ENCODE measurements at regions not wholly inside any gene's neighbourhood (a gene's known extent, or its start where the extent isn't known, plus 50 kb on each side); places are given as distances from the start of the nearest gene placed in this dataset.

DNA sequence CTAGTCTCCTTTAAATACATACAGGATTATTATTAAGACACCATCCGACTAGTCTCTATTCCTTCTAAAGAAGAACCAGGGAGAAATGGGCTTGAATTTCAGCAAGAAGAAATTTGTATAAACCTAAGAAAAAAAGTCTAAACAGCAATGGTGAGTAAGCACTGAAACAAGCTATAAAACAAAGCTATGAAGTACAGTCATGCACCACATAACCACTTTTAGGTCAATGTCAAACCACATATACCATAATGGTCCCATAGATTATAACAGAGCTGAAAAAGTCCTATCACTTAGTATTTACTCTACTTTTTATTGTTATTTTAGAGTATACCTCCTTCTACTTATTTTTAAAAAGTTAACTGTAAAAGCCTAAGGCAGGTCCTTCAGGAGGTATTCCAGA, 102.0 kb upstream of the NFIB start:
- no peak overlapping the region for H3K4me3 ChIP-seq (ENCODE audit: low read depth in 2 of 2, low read length in 2 of 2)
- ChIA-PET CTCF (no interaction called here), POLR2A (no interaction called here)
- intact Hi-C loops (cut with micrococcal nuclease; ENCODE audit: unreplicated experiment) (no loop called here), in situ Hi-C loops (cut with HindIII; ENCODE audit: low pct_unique_long_range_greater_than_20kb, low sequenced_read_pairs) (no loop called here)
- no TSS peak for BruUV-seq (replicated peaks)
- H3K27me3 ChIP-seq (ENCODE audit: control insufficient read depth, insufficient read depth, low read length) = no peaks in the 10 kb centered on the region
- H3K9me3 ChIP-seq (ENCODE audit: control insufficient read depth, insufficient read depth, low read depth, low read length) = no peaks in the 10 kb centered on the region
- DNase-seq (ENCODE audit: low read depth, low spot score) = no peak
- no peak overlapping the region for H3K27ac ChIP-seq (ENCODE audit: low read length)
- H3K36me3 ChIP-seq (ENCODE audit: control insufficient read depth, insufficient read depth, low read length) = no peaks in the 10 kb centered on the region
- ATAC-seq = no peak
- no peak for TF ChIP-seq SIN3A (IDR thresholded peaks at IDR 0.05; ENCODE audit: borderline replicate concordance, insufficient read depth, low read depth, low read length)
- TF ChIP-seq, protein P1, sequence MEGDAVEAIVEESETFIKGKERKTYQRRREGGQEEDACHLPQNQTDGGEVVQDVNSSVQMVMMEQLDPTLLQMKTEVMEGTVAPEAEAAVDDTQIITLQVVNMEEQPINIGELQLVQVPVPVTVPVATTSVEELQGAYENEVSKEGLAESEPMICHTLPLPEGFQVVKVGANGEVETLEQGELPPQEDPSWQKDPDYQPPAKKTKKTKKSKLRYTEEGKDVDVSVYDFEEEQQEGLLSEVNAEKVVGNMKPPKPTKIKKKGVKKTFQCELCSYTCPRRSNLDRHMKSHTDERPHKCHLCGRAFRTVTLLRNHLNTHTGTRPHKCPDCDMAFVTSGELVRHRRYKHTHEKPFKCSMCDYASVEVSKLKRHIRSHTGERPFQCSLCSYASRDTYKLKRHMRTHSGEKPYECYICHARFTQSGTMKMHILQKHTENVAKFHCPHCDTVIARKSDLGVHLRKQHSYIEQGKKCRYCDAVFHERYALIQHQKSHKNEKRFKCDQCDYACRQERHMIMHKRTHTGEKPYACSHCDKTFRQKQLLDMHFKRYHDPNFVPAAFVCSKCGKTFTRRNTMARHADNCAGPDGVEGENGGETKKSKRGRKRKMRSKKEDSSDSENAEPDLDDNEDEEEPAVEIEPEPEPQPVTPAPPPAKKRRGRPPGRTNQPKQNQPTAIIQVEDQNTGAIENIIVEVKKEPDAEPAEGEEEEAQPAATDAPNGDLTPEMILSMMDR (IDR thresholded peaks at IDR 0.05) = no peak
- no peak for TF ChIP-seq POLR2AphosphoS5 (IDR thresholded peaks at IDR 0.05; ENCODE audit: low read depth, low read length)
- TF ChIP-seq, protein P2, sequence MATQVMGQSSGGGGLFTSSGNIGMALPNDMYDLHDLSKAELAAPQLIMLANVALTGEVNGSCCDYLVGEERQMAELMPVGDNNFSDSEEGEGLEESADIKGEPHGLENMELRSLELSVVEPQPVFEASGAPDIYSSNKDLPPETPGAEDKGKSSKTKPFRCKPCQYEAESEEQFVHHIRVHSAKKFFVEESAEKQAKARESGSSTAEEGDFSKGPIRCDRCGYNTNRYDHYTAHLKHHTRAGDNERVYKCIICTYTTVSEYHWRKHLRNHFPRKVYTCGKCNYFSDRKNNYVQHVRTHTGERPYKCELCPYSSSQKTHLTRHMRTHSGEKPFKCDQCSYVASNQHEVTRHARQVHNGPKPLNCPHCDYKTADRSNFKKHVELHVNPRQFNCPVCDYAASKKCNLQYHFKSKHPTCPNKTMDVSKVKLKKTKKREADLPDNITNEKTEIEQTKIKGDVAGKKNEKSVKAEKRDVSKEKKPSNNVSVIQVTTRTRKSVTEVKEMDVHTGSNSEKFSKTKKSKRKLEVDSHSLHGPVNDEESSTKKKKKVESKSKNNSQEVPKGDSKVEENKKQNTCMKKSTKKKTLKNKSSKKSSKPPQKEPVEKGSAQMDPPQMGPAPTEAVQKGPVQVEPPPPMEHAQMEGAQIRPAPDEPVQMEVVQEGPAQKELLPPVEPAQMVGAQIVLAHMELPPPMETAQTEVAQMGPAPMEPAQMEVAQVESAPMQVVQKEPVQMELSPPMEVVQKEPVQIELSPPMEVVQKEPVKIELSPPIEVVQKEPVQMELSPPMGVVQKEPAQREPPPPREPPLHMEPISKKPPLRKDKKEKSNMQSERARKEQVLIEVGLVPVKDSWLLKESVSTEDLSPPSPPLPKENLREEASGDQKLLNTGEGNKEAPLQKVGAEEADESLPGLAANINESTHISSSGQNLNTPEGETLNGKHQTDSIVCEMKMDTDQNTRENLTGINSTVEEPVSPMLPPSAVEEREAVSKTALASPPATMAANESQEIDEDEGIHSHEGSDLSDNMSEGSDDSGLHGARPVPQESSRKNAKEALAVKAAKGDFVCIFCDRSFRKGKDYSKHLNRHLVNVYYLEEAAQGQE (IDR thresholded peaks at IDR 0.05; ENCODE audit: insufficient read depth in 1 of 2, low read depth in 2 of 2, low read length in 1 of 2) = no peak
- no peak for TF ChIP-seq TCF7L2 (IDR thresholded peaks at IDR 0.05; ENCODE audit: low read depth, low read length)
- H3K4me1 ChIP-seq (ENCODE audit: control insufficient read depth, insufficient read depth, low read length) = no peaks in the 10 kb centered on the region

DNA sequence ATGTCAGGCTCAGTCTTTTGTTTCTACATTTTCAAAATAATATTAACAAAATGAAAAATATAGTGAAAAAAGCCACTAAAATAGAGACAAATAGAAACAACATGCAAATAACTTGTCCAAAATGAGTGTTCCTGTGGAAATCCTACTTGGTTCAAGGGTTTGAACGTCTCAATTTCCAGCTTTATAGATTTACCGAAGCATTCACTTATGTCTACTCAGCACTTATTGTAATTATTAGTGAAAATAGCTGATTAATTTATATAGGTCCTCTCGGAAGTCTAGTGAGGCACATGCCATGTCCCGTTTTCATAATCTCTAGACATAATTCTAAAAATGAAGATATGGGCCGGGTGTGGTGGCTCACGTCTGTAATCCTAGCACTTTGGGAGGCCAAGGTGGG, 99.9 kb upstream of the NFIB start:
- no TSS peak for BruUV-seq (replicated peaks)
- ATAC-seq = no peak
- CTCF ChIA-PET = no interaction called here
- in situ Hi-C loops (cut with HindIII; ENCODE audit: low pct_unique_long_range_greater_than_20kb, low sequenced_read_pairs) = no loop called here
- no peak overlapping the region for H3K4me3 ChIP-seq (ENCODE audit: low read depth in 2 of 2, low read length in 2 of 2)
- intact Hi-C loops (cut with micrococcal nuclease; ENCODE audit: unreplicated experiment) = no loop called here
- H3K9me3 ChIP-seq (ENCODE audit: control insufficient read depth, insufficient read depth, low read depth, low read length) = no peaks in the 10 kb centered on the region
- no peaks in the 10 kb centered on the region for H3K27me3 ChIP-seq (ENCODE audit: control insufficient read depth, insufficient read depth, low read length)
- no peaks in the 10 kb centered on the region for H3K36me3 ChIP-seq (ENCODE audit: control insufficient read depth, insufficient read depth, low read length)
- DNase-seq (ENCODE audit: low read depth, low spot score) = no peak
- no peak overlapping the region for H3K27ac ChIP-seq (ENCODE audit: low read length)
- POLR2A ChIA-PET = no interaction called here
- H3K4me1 ChIP-seq (ENCODE audit: control insufficient read depth, insufficient read depth, low read length) = no peaks in the 10 kb centered on the region
- TF ChIP-seq TCF7L2 (IDR thresholded peaks at IDR 0.05; ENCODE audit: low read depth, low read length) = no peak
- TF ChIP-seq POLR2AphosphoS5 (IDR thresholded peaks at IDR 0.05; ENCODE audit: low read depth, low read length) = no peak
- no peak for TF ChIP-seq SIN3A (IDR thresholded peaks at IDR 0.05; ENCODE audit: borderline replicate concordance, insufficient read depth, low read depth, low read length)
- TF ChIP-seq, protein P1 (IDR thresholded peaks at IDR 0.05) = no peak
- TF ChIP-seq, protein P2 (IDR thresholded peaks at IDR 0.05; ENCODE audit: insufficient read depth in 1 of 2, low read depth in 2 of 2, low read length in 1 of 2) = no peak
